Stimulated activated naive B cell treated with anti-CD40 and anti-IgM and Interleukin-4, amounts not matched to agents 10 μg/mL and 1 μg/mL and 100 μg/mL, for 72 hours (primary cell): ENCODE measurements at regions not wholly inside any gene's neighbourhood (a gene's known extent, or its start where the extent isn't known, plus 50 kb on each side); places are given as distances from the start of the nearest gene placed in this dataset.
"Not testable (repeated sequence)": the region's sequence is repeated elsewhere in the genome, so short reads cannot be mapped to it uniquely, and the experiment has no call there.

Experiments
- ATAC-seq, 2 donors: fragments of 150-1000 bp; cut with Tn5 transposase; replicated peaks; 2 replicates each; pipeline ENCODE4 v1.10.0; 2021; ENCODE audit warnings: moderate library complexity in 1 of 2
- DNase-seq: peaks from one replicate; pipeline ENCODE4 v3.0.0; 2021
- H3K27ac Mint-ChIP-seq: one replicate; pipeline ENCODE4 v1.8.0; 2022; ENCODE audit warnings: mild to moderate bottlenecking, mixed read lengths
- H3K27me3 Mint-ChIP-seq, 2 donors: one replicate each; pipeline ENCODE4 v1.8.0; 2022; ENCODE audit warnings: mixed read lengths in 2 of 2
- H3K36me3 Mint-ChIP-seq, 2 donors: one replicate each; pipeline ENCODE4 v1.8.0; 2022; ENCODE audit warnings: mixed read lengths in 2 of 2, mild to moderate bottlenecking in 1 of 2
- H3K4me1 Mint-ChIP-seq, 2 donors: one replicate each; pipeline ENCODE4 v1.8.0; 2022; ENCODE audit warnings: mixed read lengths in 2 of 2, mild to moderate bottlenecking in 1 of 2
- H3K4me3 Mint-ChIP-seq, 2 donors: one replicate each; pipeline ENCODE4 v1.8.0; 2022; ENCODE audit warnings: mild to moderate bottlenecking in 2 of 2, mixed read lengths in 2 of 2, moderate library complexity in 1 of 2
- H3K9me3 Mint-ChIP-seq, 2 donors: one replicate each; pipeline ENCODE4 v1.8.0; 2022; ENCODE audit warnings: mixed read lengths in 2 of 2, mild to moderate bottlenecking in 1 of 2

DNA sequence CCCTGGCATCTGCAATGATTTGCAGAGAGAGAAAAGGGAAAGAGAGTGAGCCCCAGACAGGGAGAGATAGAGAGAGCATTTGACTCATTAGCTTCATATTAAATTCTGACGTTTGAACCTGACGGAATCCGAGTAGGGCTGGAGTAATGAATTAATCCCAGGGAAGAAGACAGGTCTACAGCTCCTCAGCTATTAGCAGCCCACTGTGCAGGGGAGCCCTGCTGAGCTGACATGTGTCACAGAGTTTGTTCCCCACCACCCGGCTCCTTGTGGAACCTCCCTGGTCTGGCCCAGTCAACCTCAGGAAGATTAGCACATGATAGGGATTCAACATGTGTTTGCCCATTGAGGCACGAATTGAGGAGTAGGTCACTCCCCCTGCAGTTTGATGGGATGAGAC lies 404.0 kb downstream of the BUD13 start:
- DNase-seq (no peak), ATAC-seq (no peak)
- H3K4me1 Mint-ChIP-seq, result no peaks in the 10 kb centered on the region
- H3K4me3 Mint-ChIP-seq, result no peak overlapping the region
- no peak overlapping the region for H3K27ac Mint-ChIP-seq
- no peaks in the 10 kb centered on the region for H3K36me3 Mint-ChIP-seq
- no peaks in the 10 kb centered on the region for H3K9me3 Mint-ChIP-seq
- no peaks in the 10 kb centered on the region for H3K27me3 Mint-ChIP-seq

DNA sequence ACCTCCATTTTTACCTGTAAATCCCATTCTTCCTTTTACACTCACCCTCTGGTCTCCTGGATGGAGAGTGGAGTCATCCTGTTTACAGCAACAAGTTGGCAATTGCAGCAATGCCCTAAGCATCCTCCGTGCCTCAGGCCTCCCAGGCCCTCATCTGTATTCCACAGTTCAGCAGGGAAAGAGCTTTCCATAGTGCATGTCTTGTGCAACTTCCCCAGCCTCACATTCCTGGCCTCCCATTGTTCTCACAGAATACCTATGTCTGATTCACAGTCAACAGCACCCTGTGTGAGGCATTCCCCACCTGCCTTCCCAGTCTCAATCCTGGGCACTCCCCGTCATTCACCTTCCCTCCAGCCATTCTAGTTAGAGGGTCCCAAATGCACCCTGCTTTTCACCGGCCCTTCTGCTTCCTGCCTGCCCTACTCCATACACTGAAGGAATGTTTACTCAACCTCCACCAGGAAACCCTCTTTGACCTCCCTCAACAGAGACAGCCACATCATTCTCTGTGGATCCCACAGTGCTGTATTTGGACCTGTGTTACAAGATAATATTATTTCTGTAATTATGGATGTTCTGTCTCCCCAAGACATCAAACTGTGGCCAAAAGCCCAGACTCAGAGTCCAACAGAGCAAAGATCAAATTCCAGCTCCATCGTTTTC lies 405.7 kb downstream of the BUD13 start:
- Mint-ChIP-seq H3K27me3 (no peaks in the 10 kb centered on the region), H3K4me1 (no peaks in the 10 kb centered on the region), H3K9me3 (no peaks in the 10 kb centered on the region), H3K36me3 (no peaks in the 10 kb centered on the region), H3K27ac (no peak overlapping the region), H3K4me3 (no peak overlapping the region)
- no peak for ATAC-seq
- no peak for DNase-seq

DNA sequence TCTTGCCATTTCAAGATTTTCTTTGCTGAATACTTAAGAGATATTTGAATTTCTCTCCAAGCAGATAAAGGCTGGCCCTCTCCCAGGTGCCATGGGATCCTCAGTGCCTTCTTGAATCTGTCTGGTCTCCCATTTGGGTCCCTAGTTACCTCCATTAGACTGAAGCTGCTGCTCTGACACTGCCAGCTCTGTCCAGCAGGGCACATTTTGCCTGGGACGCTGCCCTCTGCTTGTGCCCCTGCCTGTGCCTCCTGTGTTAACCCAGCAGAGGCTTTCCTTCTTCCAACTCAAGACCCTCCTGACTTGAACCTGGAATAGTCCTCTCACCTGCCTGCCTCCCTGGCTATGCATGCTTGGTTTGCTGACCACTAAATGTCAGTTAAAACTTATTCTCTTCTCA lies 406.3 kb downstream of the BUD13 start:
- Mint-ChIP-seq H3K4me1 (no peaks in the 10 kb centered on the region), H3K36me3 (no peaks in the 10 kb centered on the region), H3K27ac (no peak overlapping the region), H3K27me3 (no peaks in the 10 kb centered on the region), H3K9me3 (no peaks in the 10 kb centered on the region), H3K4me3 (no peak overlapping the region)
- no peak for DNase-seq
- no peak for ATAC-seq

DNA sequence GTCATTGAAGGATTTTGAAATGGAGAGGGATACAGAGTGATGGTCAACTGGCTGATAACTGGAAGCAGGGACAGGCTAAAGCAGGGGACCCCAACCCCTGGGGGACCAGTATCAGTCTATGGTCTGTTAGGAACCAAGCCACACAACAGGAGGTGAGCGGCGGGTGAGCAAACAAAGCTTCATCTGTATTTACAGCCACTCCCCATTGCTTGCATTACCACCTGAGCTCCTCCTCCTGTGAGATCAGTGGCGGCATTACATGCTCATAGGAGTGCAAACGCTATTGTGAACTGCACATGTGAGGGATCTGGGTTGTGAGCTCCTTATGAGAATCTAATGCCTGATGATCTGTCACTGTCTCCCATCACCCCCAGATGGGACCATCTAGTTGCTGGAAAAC lies 407.9 kb downstream of the BUD13 start:
- H3K36me3 Mint-ChIP-seq, H3K4me3 Mint-ChIP-seq, ATAC-seq, H3K9me3 Mint-ChIP-seq, DNase-seq, H3K27ac Mint-ChIP-seq, H3K4me1 Mint-ChIP-seq, H3K27me3 Mint-ChIP-seq: not testable (repeated sequence)

DNA sequence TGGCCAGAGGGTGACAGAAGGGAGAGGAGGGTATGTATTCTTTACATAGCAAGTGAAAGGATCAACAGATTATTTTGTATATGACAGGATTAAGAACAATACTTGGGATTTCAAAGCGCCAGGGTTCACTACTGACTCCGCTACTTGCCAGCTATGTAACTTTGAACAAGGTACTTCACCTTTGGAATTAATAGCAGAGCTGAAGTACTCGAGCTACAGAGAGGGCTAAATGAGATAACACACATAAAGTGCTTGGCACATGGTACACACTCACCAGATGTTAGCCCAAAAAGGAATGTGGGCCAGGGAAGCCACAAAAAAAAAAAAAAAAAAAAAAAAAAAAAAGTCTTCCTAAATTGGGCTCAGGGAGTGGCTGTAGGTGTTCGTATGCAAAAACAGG lies 408.4 kb downstream of the BUD13 start:
- ATAC-seq (no peak), DNase-seq (no peak)
- no peaks in the 10 kb centered on the region for H3K27me3 Mint-ChIP-seq
- no peak overlapping the region for H3K4me3 Mint-ChIP-seq
- H3K27ac Mint-ChIP-seq, result no peak overlapping the region
- no peaks in the 10 kb centered on the region for H3K36me3 Mint-ChIP-seq
- H3K9me3 Mint-ChIP-seq, result no peaks in the 10 kb centered on the region
- no peaks in the 10 kb centered on the region for H3K4me1 Mint-ChIP-seq

DNA sequence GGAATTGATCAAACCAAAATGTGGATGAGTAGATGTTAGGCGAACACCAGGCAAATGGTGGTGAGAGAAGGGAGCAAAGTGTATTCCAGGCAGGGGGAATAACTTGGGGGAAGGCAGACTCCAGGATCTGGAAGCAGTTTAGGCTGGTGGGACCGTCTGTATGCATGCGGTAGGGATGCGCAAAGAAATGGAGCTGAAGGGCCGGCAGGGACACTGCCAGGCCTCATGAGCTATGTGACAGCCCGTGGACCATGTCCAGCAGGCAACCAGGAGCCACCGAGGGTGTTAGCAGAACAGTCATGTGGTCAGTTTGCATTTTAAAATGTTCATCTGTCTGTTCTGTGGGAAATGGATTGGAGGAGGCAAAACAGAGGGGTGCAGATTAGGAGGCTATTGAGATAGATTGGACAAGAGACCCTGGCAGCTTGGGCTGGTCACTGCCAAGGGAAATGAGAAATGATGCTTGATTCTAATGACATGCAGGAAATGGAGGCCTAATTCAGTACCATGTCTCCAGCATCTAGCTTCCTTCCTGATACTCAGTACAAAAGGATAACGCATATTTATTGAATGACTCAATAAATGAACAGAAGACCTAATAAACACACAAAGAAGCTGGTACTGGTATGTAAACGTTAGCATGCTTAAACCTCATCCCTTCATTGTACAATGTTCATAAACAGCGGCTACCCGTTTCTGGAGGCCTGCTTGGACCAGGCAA lies 412.4 kb downstream of the BUD13 start:
- peaks cover 5% of the 10 kb centered on the region in 2 donors for H3K27me3 Mint-ChIP-seq
- no peaks in the 10 kb centered on the region for H3K36me3 Mint-ChIP-seq
- no peak overlapping the region for H3K4me3 Mint-ChIP-seq
- ATAC-seq (no peak), DNase-seq (no peak)
- H3K4me1 Mint-ChIP-seq, result no peaks in the 10 kb centered on the region
- H3K27ac Mint-ChIP-seq, result no peak overlapping the region
- no peaks in the 10 kb centered on the region for H3K9me3 Mint-ChIP-seq

DNA sequence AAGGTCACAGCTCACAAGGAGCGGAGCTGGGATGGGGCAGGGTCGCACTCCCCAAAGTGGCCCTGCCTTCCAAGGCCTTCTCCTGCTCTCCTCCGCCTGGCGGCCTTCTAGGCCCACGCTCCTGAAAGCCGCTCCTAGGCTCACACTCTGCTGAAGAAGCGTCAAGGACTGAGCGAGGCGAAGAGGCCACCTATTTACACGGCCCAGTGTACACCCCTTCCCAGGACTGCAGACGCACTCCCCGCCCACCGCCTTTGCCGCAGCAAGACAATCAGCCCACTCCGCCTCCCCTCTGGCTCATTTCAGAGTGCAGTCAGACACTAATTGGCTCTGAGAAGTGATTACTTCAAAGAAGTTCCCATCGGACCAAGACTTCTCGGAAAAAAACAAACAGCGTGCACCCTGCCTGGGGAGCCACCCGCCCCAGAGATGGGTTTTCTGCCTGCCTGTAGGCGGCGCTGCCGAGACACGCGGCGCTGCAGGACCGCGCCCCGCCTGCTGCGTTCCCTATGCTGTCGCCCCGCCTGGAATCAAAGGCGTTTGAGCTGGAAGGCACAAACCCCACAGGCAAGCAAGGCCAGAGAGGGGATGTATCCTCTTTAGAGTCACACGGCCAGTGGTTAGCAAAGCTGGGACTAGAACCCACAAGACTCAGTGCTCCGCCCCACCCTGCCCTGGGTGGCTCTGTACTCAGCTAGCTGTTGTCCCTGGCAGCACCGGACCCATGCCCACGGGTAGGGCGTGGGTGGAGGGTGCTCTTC lies 414.8 kb downstream of the BUD13 start:
- DNase-seq, result no peak
- H3K4me3 Mint-ChIP-seq, result no peak overlapping the region

DNA sequence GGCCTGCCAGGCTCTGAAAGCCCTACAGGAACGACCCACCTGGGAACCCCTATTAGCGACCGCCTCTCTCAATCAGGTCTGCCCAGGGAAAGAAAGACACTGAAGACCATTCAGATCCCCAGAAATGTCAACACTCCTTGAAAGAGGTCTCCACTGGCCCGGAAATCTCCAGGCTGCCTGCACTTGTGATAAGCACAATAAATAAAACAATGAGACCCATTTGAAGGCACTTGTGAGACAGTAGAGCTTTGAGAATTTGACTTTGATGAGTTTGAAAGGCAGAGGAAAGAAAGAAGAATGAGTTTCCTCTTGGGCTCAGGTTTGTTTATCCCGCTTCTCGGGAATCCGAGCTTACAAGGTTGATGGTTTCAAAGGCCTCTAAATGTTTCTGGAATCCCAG lies 416.3 kb downstream of the BUD13 start:
- Mint-ChIP-seq H3K27ac (no peak overlapping the region), H3K9me3 (no peaks in the 10 kb centered on the region), H3K4me3 (no peak overlapping the region), H3K36me3 (no peaks in the 10 kb centered on the region), H3K27me3 (peaks cover 5% of the 10 kb centered on the region in 2 donors), H3K4me1 (no peaks in the 10 kb centered on the region)
- ATAC-seq (no peak), DNase-seq (no peak)

More for the DNA sequence above, 414.8 kb downstream of the BUD13 start:
- H3K9me3 Mint-ChIP-seq, result no peaks in the 10 kb centered on the region
- peak in 1 of 2 donors; percentile 12 for ATAC-seq
- H3K27ac Mint-ChIP-seq, result no peak overlapping the region
- no peaks in the 10 kb centered on the region for H3K4me1 Mint-ChIP-seq
- no peaks in the 10 kb centered on the region for H3K36me3 Mint-ChIP-seq
- peaks cover 5% of the 10 kb centered on the region in 2 donors for H3K27me3 Mint-ChIP-seq

DNA sequence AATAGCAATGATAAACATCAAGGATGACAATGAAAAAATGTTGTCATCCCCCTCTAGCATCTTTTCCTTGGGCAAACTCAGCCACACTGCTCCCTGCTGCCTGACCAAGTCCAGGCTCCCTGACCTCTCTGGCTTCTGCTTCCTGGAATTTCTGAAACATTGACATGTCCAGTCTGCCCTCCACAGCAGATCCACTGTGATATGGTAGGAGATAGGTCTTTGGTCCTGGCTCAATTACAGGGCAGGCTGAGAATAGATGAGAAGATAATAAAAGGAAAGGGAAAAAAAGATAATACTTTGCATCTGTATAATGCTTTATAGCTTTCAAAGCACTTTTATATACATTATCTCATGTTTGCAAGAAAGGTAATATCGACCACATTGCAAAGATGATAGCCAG lies 417.7 kb downstream of the BUD13 start:
- Mint-ChIP-seq H3K9me3 (no peaks in the 10 kb centered on the region), H3K36me3 (no peaks in the 10 kb centered on the region), H3K4me1 (no peaks in the 10 kb centered on the region), H3K4me3 (no peak overlapping the region), H3K27ac (no peak overlapping the region), H3K27me3 (peaks cover 5% of the 10 kb centered on the region in 2 donors)
- DNase-seq (no peak), ATAC-seq (no peak)

DNA sequence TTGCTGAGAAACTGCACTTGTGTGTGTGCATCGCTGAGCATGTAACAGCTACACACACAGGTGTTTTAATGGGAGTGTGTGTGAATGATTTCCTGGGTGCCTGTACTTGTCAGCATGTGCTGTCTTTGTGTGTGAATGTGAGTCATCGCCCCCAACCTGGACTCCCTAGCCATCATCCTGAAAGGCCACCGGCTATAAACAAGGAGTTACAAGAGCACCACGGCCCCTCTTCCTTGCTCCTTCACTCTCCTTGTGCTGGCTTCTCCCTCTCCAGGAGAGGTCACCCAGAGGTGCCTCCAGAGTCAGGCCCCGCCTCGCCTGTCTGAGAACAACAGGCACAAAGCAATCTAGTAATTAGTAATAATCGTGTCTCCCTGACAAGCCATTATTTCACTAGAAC lies 419.2 kb downstream of the BUD13 start:
- Mint-ChIP-seq H3K27ac (no peak overlapping the region), H3K9me3 (peaks cover 2 to 6% of the 10 kb centered on the region in 2 donors), H3K36me3 (no peaks in the 10 kb centered on the region), H3K27me3 (peaks cover 5% of the 10 kb centered on the region in 2 donors), H3K4me3 (no peak overlapping the region), H3K4me1 (no peaks in the 10 kb centered on the region)
- ATAC-seq (no peak), DNase-seq (no peak)

DNA sequence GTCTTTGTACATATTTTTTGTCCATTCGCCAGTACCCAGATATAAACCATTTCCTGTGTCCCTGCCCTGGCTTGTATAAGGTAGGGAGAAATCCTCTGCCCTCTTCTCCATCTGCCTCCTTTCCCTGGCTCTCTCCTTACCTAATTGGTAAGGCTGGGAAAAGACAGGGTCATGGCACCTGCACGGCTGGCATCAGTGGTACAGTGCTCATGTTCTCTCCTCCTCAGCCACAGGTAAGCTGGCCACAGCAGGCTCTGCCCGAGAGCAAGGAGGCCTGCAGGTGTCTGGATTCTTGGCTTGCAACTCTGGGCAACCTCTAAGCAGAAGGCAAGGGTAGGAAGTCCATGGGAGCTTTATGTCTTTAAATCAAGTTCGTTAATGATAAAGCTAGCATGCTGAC lies 419.9 kb downstream of the BUD13 start:
- ATAC-seq, result no peak
- Mint-ChIP-seq H3K27ac (no peak overlapping the region), H3K36me3 (no peaks in the 10 kb centered on the region), H3K4me3 (no peak overlapping the region), H3K4me1 (peaks cover 0 to 2% of the 10 kb centered on the region in 2 donors), H3K27me3 (peaks cover 2 to 5% of the 10 kb centered on the region in 2 donors), H3K9me3 (peaks cover 5 to 11% of the 10 kb centered on the region in 2 donors)
- no peak for DNase-seq

DNA sequence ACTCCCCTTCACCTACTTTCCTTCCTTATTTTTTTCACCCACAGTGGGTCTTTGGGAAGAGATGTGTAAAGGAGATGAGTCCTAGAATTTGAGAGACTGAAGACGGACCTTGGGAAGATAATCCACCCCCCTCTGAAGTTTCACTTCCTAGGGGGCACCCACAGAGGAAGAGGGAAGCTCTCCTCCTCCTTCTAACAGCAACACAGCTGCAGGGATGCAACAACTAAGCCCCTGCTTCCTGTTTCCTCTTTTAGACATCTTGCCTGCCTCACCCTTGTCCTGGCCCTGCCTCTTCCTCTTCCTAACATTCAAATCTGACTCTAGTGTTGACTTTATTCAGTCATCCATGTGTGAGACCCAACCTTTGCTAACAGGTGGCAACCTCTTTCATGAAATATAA lies 424.6 kb downstream of the BUD13 start:
- Mint-ChIP-seq H3K27me3 (no peaks in the 10 kb centered on the region), H3K36me3 (no peaks in the 10 kb centered on the region), H3K4me1 (peaks cover 0 to 2% of the 10 kb centered on the region in 2 donors), H3K4me3 (no peak overlapping the region), H3K9me3 (peaks cover 8 to 11% of the 10 kb centered on the region in 2 donors), H3K27ac (no peak overlapping the region)
- DNase-seq (no peak), ATAC-seq (peak in 1 of 2 donors; percentile 39)

DNA sequence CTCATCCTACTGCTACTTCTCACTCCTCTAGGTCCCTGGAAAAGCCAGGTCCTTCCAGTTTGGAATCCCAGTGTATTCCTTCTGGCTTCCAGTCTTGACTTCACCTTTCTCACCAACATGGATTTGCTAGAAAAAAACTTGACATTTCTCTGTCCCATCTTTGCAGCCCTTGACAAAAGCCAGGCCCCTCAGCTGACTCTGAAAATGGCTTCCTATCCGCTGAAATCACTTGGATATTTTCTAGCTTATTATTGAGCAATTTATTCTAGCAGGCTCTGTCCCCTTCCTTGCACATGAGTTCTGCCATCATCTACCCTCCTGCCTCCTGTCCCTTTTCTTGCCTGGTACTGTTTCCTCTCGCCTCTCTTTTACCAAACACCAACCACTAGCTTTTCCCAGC lies 427.2 kb downstream of the BUD13 start:
- Mint-ChIP-seq H3K4me1 (peaks cover 0 to 2% of the 10 kb centered on the region in 2 donors), H3K4me3 (no peak overlapping the region), H3K9me3 (peaks cover 8 to 11% of the 10 kb centered on the region in 2 donors), H3K36me3 (no peaks in the 10 kb centered on the region), H3K27me3 (no peaks in the 10 kb centered on the region), H3K27ac (peak overlapping the region; percentile 65)
- ATAC-seq (no peak), DNase-seq (no peak)

DNA sequence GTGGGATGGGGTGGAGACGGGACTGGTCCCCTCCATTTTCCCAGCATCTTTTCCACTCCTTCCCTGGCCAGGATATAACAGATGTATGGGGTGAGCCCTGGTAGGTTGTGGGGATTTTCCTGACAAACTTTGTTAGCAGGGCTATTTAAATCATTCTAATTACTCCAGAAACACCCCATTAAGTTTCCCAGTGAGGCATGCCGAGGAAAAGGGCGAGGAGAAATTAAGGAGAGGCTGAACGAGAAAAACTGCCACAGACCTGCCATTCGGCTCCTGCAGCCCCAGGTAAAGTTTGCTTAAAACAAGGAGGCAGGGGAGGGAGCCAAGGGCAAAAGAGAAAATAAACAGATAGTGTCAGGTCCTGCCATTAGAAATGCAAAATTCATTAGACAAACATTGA lies 428.2 kb downstream of the BUD13 start:
- Mint-ChIP-seq H3K4me3 (no peak overlapping the region), H3K4me1 (peaks cover 0 to 2% of the 10 kb centered on the region in 2 donors), H3K36me3 (no peaks in the 10 kb centered on the region), H3K27ac (no peak overlapping the region), H3K9me3 (peaks cover 8 to 11% of the 10 kb centered on the region in 2 donors), H3K27me3 (no peaks in the 10 kb centered on the region)
- ATAC-seq (no peak), DNase-seq (no peak)

DNA sequence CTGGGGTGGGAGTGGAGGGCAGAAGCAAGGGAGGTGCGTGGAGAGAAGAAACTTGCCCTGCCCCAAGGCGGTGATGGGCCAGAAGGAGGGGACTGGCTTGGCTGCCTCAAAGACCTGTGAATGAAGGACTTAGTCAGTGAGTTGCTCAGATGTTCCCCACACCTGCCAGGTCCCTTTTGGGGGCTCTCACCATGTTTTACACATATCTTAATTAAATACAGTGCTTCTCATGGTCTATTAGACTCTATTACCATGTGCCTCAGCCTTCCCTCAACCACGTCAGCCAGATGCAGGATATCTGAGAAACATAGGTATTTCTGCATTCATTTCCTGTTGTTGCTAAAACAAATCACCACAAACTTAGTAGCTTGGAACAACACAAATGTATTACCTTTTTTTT lies 429.5 kb downstream of the BUD13 start:
- Mint-ChIP-seq H3K27ac (no peak overlapping the region), H3K9me3 (peaks cover 2 to 4% of the 10 kb centered on the region in 2 donors), H3K36me3 (no peaks in the 10 kb centered on the region), H3K4me3 (no peak overlapping the region), H3K27me3 (no peaks in the 10 kb centered on the region), H3K4me1 (no peaks in the 10 kb centered on the region)
- no peak for DNase-seq
- ATAC-seq, result no peak
